Hepatocyte (in vitro differentiated cells): ENCODE measurements at regions not wholly inside any gene's neighbourhood (a gene's known extent, or its start where the extent isn't known, plus 50 kb on each side); places are given as distances from the start of the nearest gene placed in this dataset.
A peak's percentile ranks its signal among the peaks of the same experiment; 100 is the strongest.

Experiments
- DNase-seq: peaks from one replicate; pipeline ENCODE4 v3.0.0-alpha.2; 2016; ENCODE audit warnings: low spot score
- H2AFZ ChIP-seq: fragments of 200-600 bp; sonication (generic); 2 replicates; pipeline ENCODE4 v1.6.0; 2016; ENCODE audit warnings: antibody characterized with exemption, mild to moderate bottlenecking
- H3K27ac ChIP-seq: fragments of 200-600 bp; sonication (generic); 2 replicates; pipeline ENCODE4 v1.5.1; 2016; ENCODE audit warnings: mild to moderate bottlenecking
- H3K27me3 ChIP-seq: fragments of 200-600 bp; sonication (generic); 2 replicates; pipeline ENCODE4 v1.6.1; 2016
- H3K36me3 ChIP-seq: fragments of 200-600 bp; sonication (generic); replicated peaks from 2 replicates; pipeline ENCODE4 v1.5.1; 2016; ENCODE audit warnings: low read depth; ENCODE audit not compliant: insufficient read depth
- H3K4me1 ChIP-seq: fragments of 200-600 bp; sonication (generic); 2 replicates; pipeline ENCODE4 v1.5.1; 2016; ENCODE audit warnings: mild to moderate bottlenecking, moderate library complexity; ENCODE audit not compliant: insufficient read depth
- H3K4me2 ChIP-seq: fragments of 200-600 bp; sonication (generic); 2 replicates; pipeline ENCODE4 v1.6.0; 2016
- H3K4me3 ChIP-seq: fragments of 200-600 bp; sonication (generic); 2 replicates; pipeline ENCODE4 v1.5.1; 2016; ENCODE audit warnings: mild to moderate bottlenecking
- H3K79me2 ChIP-seq: fragments of 200-600 bp; sonication (generic); 2 replicates; pipeline ENCODE4 v1.6.0; 2017; ENCODE audit warnings: mild to moderate bottlenecking
- H3K9me2 ChIP-seq: fragments of 200-600 bp; sonication (generic); replicated peaks from 2 replicates; pipeline ENCODE4 v1.6.0; 2017; ENCODE audit warnings: mild to moderate bottlenecking; ENCODE audit not compliant: insufficient read depth
- H3K9me3 ChIP-seq: fragments of 200-600 bp; sonication (generic); 2 replicates; pipeline ENCODE4 v1.5.1; 2016; ENCODE audit warnings: low read depth, mild to moderate bottlenecking
- H4K20me1 ChIP-seq: fragments of 200-600 bp; sonication (generic); 2 replicates; pipeline ENCODE4 v1.6.0; 2016; ENCODE audit warnings: mild to moderate bottlenecking; ENCODE audit not compliant: insufficient read depth, poor library complexity, severe bottlenecking
- EZH2 ChIP-seq: fragments of 200-600 bp; sonication (generic); IDR thresholded peaks from 2 replicates; pipeline ENCODE4 v1.6.1; 2016; ENCODE audit warnings: antibody characterized with exemption, mild to moderate bottlenecking, borderline replicate concordance
- EZH2phosphoT487 ChIP-seq: fragments of 200-600 bp; sonication (generic); IDR thresholded peaks from one replicate; pipeline ENCODE4 v1.6.1; 2018; ENCODE audit warnings: antibody characterized with exemption, mild to moderate bottlenecking, low read depth, moderate library complexity; ENCODE audit not compliant: unreplicated experiment, severe bottlenecking
- WGBS: methylation state at CpG from one replicate; pipeline ENCODE4 v1.1.6; 2016; ENCODE audit warnings: low lambda C conversion rate; ENCODE audit errors: missing lambda C conversion rate; 5-methylcytosine and 5-hydroxymethylcytosine counted together
- TF ChIP-seq, protein P1 (sequence below): fragments of 200-600 bp; sonication (generic); IDR thresholded peaks from 2 replicates; pipeline ENCODE4 v1.5.1; 2016; ENCODE audit warnings: antibody characterized with exemption, mild to moderate bottlenecking; ENCODE audit not compliant: poor library complexity

DNA sequence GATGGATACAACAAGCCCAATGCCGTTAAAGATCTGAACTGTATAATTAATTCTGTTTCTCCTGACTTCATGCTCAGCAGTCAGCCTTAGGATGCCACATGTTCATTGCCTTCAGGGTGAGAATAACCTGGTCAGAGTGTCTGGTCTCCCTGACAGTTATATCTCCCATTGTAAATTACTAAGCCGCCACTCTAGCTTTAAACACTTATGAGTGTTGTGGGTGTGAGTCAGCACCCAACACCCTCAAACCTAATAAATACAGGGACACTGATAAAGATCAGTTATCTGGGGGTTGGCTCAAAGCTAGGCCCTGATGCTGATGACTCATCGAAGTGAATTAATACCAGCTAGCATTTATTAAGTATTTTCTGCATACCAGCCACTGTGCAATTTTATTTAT lies 64.9 kb upstream of the DYNLT3 start:
- no peaks in the 10 kb centered on the region for H3K79me2 ChIP-seq
- H4K20me1 ChIP-seq: no peaks in the 10 kb centered on the region
- H3K4me1 ChIP-seq: no peaks in the 10 kb centered on the region
- TF ChIP-seq, protein P1, sequence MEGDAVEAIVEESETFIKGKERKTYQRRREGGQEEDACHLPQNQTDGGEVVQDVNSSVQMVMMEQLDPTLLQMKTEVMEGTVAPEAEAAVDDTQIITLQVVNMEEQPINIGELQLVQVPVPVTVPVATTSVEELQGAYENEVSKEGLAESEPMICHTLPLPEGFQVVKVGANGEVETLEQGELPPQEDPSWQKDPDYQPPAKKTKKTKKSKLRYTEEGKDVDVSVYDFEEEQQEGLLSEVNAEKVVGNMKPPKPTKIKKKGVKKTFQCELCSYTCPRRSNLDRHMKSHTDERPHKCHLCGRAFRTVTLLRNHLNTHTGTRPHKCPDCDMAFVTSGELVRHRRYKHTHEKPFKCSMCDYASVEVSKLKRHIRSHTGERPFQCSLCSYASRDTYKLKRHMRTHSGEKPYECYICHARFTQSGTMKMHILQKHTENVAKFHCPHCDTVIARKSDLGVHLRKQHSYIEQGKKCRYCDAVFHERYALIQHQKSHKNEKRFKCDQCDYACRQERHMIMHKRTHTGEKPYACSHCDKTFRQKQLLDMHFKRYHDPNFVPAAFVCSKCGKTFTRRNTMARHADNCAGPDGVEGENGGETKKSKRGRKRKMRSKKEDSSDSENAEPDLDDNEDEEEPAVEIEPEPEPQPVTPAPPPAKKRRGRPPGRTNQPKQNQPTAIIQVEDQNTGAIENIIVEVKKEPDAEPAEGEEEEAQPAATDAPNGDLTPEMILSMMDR: no peak
- TF ChIP-seq EZH2phosphoT487: no peak
- no peak for TF ChIP-seq EZH2
- no peak overlapping the region for H3K27ac ChIP-seq
- no peak overlapping the region for H2AFZ ChIP-seq
- H3K9me2 ChIP-seq: no peaks in the 10 kb centered on the region
- H3K27me3 ChIP-seq: no peaks in the 10 kb centered on the region
- 53% methylated on average over 3 of the region's 3 CpGs for WGBS
- H3K4me2 ChIP-seq: no peak overlapping the region
- no peaks in the 10 kb centered on the region for H3K9me3 ChIP-seq
- DNase-seq: peak; percentile 28
- no peaks in the 10 kb centered on the region for H3K36me3 ChIP-seq
- H3K4me3 ChIP-seq: no peak overlapping the region

DNA sequence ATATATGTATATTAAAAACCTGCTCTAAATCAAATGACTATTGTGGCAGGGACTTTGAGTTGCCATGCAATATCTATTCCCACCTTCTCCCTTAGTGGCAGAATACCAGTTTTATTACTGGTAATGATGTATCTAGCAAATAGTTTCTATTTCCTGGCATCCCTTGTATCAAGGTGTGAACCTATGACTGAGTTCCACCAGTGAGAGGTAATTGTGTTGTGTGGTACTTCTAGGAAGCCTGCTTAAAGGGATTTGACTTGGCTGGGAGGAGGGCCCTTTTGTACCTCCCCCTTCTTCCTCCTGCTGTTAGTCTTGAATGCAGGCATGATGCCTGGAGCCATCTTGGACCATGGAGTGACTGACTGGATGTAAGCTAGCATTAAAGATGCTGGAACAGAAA lies 65.4 kb upstream of the DYNLT3 start:
- no peaks in the 10 kb centered on the region for H3K4me1 ChIP-seq
- no peaks in the 10 kb centered on the region for H3K79me2 ChIP-seq
- DNase-seq: no peak
- no peaks in the 10 kb centered on the region for H3K9me2 ChIP-seq
- no peaks in the 10 kb centered on the region for H3K9me3 ChIP-seq
- no peaks in the 10 kb centered on the region for H4K20me1 ChIP-seq
- no peak overlapping the region for H3K4me2 ChIP-seq
- no peak overlapping the region for H3K27ac ChIP-seq
- no peak overlapping the region for H2AFZ ChIP-seq
- no peak for TF ChIP-seq EZH2
- TF ChIP-seq EZH2phosphoT487: no peak
- TF ChIP-seq, protein P1: no peak
- H3K27me3 ChIP-seq: no peaks in the 10 kb centered on the region
- H3K36me3 ChIP-seq: no peaks in the 10 kb centered on the region
- no peak overlapping the region for H3K4me3 ChIP-seq

DNA sequence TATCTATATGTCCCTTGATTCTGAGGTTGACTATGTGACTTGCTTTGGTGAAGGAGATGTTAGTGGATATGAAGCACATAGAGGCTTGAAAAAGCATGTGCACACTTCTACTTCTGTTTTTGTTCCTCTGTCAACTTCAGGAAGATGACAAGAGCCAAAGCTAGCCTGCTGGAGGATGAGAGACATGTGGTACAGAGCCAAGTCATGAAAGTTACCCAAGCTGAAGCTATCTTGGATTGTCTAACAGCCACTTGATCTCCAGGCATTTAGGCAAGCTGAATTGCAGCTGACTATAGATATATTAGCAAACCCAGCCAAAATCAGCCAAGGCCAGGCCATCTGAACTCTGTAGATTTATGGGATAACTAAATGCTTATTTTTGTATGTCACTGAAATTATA lies 70.8 kb upstream of the DYNLT3 start:
- no peaks in the 10 kb centered on the region for H3K9me2 ChIP-seq
- H3K27me3 ChIP-seq: no peaks in the 10 kb centered on the region
- TF ChIP-seq, protein P1: no peak
- TF ChIP-seq EZH2 (no peak), EZH2phosphoT487 (no peak)
- DNase-seq: no peak
- H3K9me3 ChIP-seq: no peaks in the 10 kb centered on the region
- no peak overlapping the region for H3K27ac ChIP-seq
- H3K79me2 ChIP-seq: no peaks in the 10 kb centered on the region
- H3K4me2 ChIP-seq: no peak overlapping the region
- H4K20me1 ChIP-seq: no peaks in the 10 kb centered on the region
- H3K4me1 ChIP-seq: no peaks in the 10 kb centered on the region
- H3K36me3 ChIP-seq: no peaks in the 10 kb centered on the region
- no peak overlapping the region for H2AFZ ChIP-seq
- no peak overlapping the region for H3K4me3 ChIP-seq

DNA sequence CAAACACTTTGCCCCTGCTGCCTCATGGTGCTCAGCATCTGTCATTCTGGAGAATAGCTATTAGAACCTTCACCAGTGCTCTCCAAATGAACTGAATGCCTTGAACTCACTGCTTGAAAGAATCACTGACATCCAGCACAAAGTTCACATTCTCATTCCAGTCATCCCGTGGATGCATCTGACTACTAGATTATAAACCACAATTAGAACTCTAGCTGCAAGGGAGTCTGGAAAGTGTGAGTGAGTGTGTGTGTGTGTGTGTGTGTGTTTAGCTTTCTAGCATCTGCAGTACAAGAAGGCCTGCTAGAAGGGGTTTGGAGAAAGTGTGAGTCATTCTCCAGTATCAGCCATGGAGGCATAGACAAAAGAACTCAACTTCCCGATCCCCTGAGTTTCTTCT lies 71.3 kb upstream of the DYNLT3 start:
- no peaks in the 10 kb centered on the region for H4K20me1 ChIP-seq
- no peak overlapping the region for H3K4me3 ChIP-seq

More for the DNA sequence above, 71.3 kb upstream of the DYNLT3 start:
- WGBS: 90% methylated on average over 2 of the region's 2 CpGs
- Histone ChIP-seq H3K27me3 (no peaks in the 10 kb centered on the region), H3K27ac (no peak overlapping the region), H3K4me1 (no peaks in the 10 kb centered on the region), H3K79me2 (no peaks in the 10 kb centered on the region), H3K4me2 (no peak overlapping the region), H3K9me2 (no peaks in the 10 kb centered on the region), H3K36me3 (no peaks in the 10 kb centered on the region), H2AFZ (no peak overlapping the region), H3K9me3 (no peaks in the 10 kb centered on the region)
- no peak for TF ChIP-seq EZH2
- TF ChIP-seq, protein P1: no peak
- TF ChIP-seq EZH2phosphoT487: no peak
- no peak for DNase-seq
